Left ventricle myocardium superior (tissue), 1 donor: ENCODE measurements at regions not wholly inside any gene's neighbourhood (a gene's known extent, or its start where the extent isn't known, plus 50 kb on each side); places are given as distances from the start of the nearest gene placed in this dataset.
"Not testable (repeated sequence)": the region's sequence is repeated elsewhere in the genome, so short reads cannot be mapped to it uniquely, and the experiment has no call there.

Experiments used
- ATAC-seq: fragments of 200-7000 bp; cut with Tn5 transposase; one replicate; pipeline ENCODE4 v1.9.1; 2020; ENCODE audit warnings: mild to moderate bottlenecking, moderate library complexity
- DNase-seq: peaks from one replicate; pipeline ENCODE4 v3.0.0-alpha.2; 2020
- intact Hi-C: fragments of 100-400 bp; cut with micrococcal nuclease; formaldehyde crosslinking; loops from one replicate; pipeline ENCODE4 v1.11.0; 2022
- donor health status: DM: no; HTN: yes; CAD: no; lungs with severe emphysema.

GRCh38 chr5:163677092-163677491, 171.7 kb downstream of the MAT2B start:
- intact Hi-C loops: no loop called here
- no peak for ATAC-seq
- DNase-seq: no peak

GRCh38 chr5:163682234-163682633, 176.8 kb downstream of the MAT2B start:
- DNase-seq: no peak
- intact Hi-C loops: no loop called here
- no peak for ATAC-seq

- no peak for DNase-seq
- intact Hi-C loops: no loop called here
- no peak for ATAC-seq
These were observed 182.0 kb downstream of the MAT2B start for GRCh38 chr5:163687414-163687813.

- intact Hi-C loops: no loop called here
- ATAC-seq (no peak), DNase-seq (no peak)
These were observed 186.7 kb downstream of the MAT2B start for GRCh38 chr5:163692091-163692490.

- ATAC-seq: peak; percentile 51
- no peak for DNase-seq
- intact Hi-C loops: no loop called here
These were observed 190.6 kb downstream of the MAT2B start for GRCh38 chr5:163695830-163696578.

- no peak for ATAC-seq
- no peak for DNase-seq
- intact Hi-C loops: no loop called here
These were observed 191.1 kb downstream of the MAT2B start for GRCh38 chr5:163696579-163696887.

- ATAC-seq: no peak
- DNase-seq: no peak
- intact Hi-C loops: no loop called here
These were observed 200.8 kb downstream of the MAT2B start for GRCh38 chr5:163706053-163706771.

GRCh38 chr5:163712011-163712410, 206.6 kb downstream of the MAT2B start:
- intact Hi-C loops: no loop called here
- no peak for DNase-seq
- ATAC-seq: no peak

GRCh38 chr5:163718272-163718671, 212.9 kb downstream of the MAT2B start:
- intact Hi-C loops: no loop called here
- ATAC-seq: no peak
- DNase-seq: no peak

GRCh38 chr5:163724305-163724704, 218.9 kb downstream of the MAT2B start:
- intact Hi-C loops: no loop called here
- DNase-seq (no peak), ATAC-seq (no peak)

- intact Hi-C loops: no loop called here
- DNase-seq (no peak), ATAC-seq (no peak)
These were observed 221.6 kb downstream of the MAT2B start for GRCh38 chr5:163727028-163727427.

GRCh38 chr5:163730206-163730756, 224.9 kb downstream of the MAT2B start:
- intact Hi-C loops: no loop called here
- DNase-seq: no peak
- no peak for ATAC-seq

- intact Hi-C loops: no loop called here
- ATAC-seq: no peak
These were observed 225.8 kb downstream of the MAT2B start for GRCh38 chr5:163731256-163731655.

GRCh38 chr5:163735069-163735468, 229.7 kb downstream of the MAT2B start:
- ATAC-seq (no peak), DNase-seq (no peak)
- intact Hi-C loops: no loop called here

More at GRCh38 chr5:163731256-163731655, 225.8 kb downstream of the MAT2B start:
- no peak for DNase-seq

- intact Hi-C loops: no loop called here
- no peak for ATAC-seq
- DNase-seq: no peak
These were observed 242.2 kb downstream of the MAT2B start for GRCh38 chr5:163747586-163747985.

- no peak for ATAC-seq
- intact Hi-C loops: no loop called here
- DNase-seq: no peak
These were observed 243.5 kb downstream of the MAT2B start for GRCh38 chr5:163748934-163749333.

GRCh38 chr5:163750415-163750814, 245.0 kb downstream of the MAT2B start:
- ATAC-seq, DNase-seq, intact Hi-C loops: not testable (repeated sequence)

GRCh38 chr5:163755505-163755904, 250.1 kb downstream of the MAT2B start:
- ATAC-seq (no peak), DNase-seq (no peak)
- intact Hi-C loops: no loop called here

GRCh38 chr5:163756170-163756569, 250.8 kb downstream of the MAT2B start:
- DNase-seq (no peak), ATAC-seq (no peak)
- intact Hi-C loops: no loop called here

GRCh38 chr5:163757344-163757743, 251.9 kb downstream of the MAT2B start:
- intact Hi-C loops: no loop called here
- no peak for DNase-seq
- no peak for ATAC-seq

- ATAC-seq (no peak), DNase-seq (no peak)
- intact Hi-C loops: no loop called here
These were observed 252.9 kb downstream of the MAT2B start for GRCh38 chr5:163758283-163758711.
